DMS53 treated with DMSO at 0.1 percent for 48 hours (cell line): ENCODE measurements at regions not wholly inside any gene's neighbourhood (a gene's known extent, or its start where the extent isn't known, plus 50 kb on each side); places are given as distances from the start of the nearest gene placed in this dataset.
"Not testable (repeated sequence)": the region's sequence is repeated elsewhere in the genome, so short reads cannot be mapped to it uniquely, and the experiment has no call there.

Experiments
- DNase-seq: peaks from one replicate; lab custom pipeline; 2025; ENCODE audit not compliant: unreplicated experiment; lab: John Stamatoyannopoulos, UW

DNA sequence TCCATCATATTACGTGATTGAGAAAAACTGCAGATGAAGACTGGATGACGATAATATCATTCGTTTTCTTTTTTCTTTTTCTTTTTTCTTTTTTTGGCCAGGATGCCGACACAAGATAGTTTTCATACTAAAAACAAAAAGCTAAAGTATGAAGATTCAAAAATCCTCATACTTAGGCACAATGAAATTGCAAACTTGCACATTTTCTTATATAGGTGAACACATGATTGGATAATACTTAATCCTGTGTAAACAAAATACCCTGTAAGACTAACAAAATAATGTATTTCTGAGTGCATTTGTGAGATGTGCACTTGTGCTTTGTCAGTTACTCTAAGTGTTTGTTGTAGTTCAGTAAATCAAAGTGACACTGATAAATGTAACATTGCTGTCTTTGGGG lies 568.9 kb downstream of the ANKRD50 start:
- no peak for DNase-seq

DNA sequence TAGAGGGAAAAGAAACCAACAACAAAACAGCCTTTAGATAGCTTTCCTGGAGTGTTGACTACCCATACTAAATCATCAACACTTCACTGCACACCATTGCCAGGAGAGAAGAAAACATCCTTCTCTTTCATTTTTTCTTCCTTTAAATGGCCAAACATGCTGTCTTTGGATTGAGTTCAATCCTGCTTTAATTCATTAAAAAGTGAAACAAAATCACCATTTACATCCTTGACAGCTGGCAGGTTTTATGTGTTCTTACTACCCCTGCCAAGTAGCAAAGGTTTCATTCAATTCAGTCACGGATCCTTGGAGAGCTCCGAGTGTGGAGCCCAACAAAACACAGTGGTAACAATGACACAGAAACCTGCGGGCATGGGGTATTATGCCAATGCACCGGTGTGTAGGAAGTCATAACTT lies 568.3 kb downstream of the ANKRD50 start:
- DNase-seq, result no peak

DNA sequence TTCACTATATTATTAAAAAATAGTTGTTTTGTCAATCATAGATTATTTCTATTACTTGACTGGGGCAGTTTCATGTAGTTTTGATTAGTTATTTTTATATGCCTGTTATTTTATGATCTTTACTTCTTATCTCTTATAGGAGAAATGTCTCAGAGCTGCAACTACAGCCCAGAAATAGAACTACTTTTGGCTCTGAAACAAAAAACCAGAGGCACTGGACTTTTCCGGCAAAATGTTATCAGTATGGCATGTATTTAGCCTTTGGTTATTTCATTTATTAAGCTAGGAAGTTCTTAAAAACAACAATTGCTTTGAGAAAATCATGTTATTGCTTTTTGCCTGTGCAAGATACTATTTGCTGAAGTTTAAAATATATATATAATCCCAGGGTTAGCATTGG lies 566.5 kb downstream of the ANKRD50 start:
- no peak for DNase-seq

DNA sequence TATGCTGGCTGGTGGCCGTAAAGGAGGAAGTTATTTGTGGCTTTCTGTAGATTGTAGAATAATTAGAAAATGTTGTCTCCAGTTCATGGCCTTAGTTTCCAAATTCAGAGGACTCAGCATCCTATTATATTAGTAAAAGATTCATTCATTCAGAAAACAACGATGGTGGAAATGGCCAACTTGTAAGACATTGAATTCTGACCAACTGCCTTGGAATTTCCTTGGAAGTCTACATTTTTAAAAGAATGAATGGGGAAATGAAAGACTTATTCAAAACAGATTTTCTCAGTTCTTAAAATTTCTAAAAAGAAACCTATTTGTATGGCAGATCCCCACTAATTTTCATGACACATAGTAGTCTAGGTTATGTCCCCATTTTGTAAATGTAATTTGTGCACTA lies 561.5 kb downstream of the ANKRD50 start:
- DNase-seq, result no peak

DNA sequence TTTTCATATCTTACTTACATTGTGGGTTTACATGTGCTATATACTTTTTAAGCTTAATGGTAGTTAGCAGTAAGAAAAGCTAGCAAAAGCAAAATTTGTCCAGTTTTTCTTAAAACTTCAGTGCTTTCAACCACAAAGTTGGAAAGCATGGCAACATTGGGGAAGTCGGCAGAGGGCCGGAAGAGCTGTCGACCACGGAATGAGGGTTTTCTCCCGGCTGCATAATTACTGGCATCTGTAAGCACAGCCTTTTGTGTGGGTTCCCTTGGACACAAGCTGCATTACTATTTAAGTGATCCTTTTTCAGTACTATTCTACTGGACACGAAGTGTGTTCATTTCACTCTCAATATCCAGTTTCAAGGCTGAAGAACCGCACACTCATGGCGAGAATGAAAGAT lies 560.4 kb downstream of the ANKRD50 start:
- no peak for DNase-seq

DNA sequence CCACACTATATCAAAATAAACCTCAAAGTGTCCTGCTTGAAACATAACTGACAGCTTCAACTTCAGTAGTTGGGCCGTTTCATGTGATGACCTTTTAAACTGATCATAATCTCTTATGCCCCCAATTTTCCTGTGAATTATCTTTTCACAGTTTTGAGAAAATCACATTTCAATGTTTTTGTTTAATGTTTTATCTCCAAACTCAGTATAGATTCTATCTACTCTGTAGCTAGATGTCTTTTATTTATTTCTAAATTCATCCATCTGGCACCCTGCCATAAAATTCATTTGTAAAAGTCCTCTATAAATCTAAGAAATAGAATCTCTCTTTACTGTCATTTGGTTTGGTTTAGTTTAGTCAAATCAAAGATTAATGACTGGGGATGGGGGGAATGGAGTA lies 557.3 kb downstream of the ANKRD50 start:
- DNase-seq, result no peak

DNA sequence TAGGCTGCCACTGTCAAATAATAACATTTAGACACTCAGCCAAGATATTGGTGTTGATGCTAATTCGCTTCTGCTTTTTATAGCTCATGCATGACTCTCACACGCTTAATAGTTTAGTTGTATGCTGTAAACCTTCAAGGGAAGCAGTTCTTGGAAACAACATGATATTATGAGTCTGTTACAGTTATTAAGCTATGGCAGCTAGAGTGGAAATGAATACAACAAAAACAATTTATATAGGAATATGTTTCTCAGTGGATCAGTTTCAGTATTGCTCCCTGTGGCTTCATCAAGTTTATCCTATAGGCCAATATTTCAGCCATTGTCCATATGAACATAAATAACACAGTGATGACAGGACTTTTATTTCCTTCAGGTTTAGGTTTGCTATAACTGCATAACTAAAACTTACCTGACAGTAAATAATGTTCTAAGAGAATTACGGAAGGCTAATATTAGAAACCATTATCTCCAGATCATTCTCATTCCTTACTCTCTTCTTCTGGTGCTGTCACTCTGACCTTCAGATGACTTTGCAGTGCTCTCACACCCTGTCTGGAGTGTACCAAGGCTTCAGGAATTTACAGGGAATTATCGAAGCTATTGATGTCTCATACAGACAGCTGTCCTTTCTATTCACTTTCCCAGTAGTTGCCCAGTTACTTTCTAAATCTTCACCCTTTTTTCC lies 555.0 kb downstream of the ANKRD50 start:
- no peak for DNase-seq

DNA sequence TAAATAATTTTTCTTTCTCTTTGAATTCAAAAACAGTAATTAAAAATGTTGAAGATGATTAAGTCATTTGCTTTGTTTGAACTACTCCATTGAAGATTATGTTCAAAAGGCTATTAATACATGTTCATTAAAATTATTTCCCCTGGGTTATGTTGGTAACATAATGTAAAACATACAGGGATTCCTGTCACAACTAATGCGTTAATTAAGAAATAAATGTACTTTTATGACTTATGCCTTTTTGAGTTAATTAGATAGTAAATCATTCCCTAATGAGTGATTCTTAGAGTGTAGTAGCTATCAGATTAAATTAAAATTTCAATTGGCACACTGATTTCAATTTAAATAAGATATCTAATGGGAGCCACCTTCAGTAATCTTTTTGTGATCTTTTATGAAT lies 549.1 kb downstream of the ANKRD50 start:
- no peak for DNase-seq

DNA sequence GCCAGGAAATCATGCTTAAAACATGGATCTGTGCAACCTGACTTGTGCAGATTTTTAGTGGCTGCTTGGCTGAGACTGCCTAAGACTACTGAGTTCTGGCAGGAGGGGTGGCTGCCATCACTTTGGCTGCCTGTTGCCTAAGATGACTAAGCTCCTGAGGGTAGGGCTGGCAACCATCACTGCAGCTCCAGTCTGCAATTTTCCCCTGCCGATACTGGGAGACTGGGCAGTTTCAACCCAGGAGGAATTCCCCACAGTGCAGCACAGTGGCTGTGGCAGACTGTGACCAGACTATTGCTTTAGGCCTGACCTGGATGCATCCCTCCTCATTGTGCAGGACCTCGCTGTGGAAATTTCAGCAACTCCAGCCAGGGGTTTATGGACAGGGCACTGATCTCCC lies 544.9 kb downstream of the ANKRD50 start:
- DNase-seq, result no peak

DNA sequence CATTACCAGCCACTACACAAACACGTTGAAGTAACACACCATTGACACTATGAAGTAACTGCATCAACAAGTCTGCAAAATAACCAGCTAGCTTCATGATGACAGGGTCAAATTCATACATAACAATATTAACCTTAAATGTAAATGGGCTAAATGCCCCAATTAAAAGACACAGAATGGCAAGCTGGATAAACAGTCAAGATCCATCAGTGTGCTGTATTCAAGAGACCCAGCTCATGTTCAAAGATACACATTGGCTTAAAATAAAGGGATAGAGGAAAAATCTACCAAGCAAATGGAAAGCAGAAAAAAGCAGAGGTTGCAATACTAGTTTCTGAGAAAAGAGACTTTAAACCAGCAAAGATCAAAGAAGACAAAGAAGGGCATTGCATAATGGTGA lies 543.0 kb downstream of the ANKRD50 start:
- not testable (repeated sequence) for DNase-seq

DNA sequence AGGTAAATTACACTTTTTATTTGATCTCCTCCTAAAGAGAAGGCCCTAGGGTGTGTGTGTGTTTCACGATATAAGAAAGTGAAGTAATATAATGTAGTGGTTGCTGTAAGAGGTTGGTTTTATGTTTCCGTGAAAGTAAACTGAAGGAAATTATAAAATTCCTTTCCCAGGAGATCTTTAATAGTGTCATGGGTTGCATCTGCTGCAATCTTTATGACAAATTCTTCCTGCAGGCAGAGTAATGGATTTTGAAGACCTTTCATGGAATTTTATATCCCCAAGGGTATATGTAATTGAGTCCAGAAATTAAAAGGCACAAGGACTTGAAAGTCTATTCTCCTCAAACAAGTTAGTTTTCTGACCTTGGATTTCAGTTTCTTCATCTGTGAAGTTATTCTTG lies 538.6 kb downstream of the ANKRD50 start:
- DNase-seq, result no peak

DNA sequence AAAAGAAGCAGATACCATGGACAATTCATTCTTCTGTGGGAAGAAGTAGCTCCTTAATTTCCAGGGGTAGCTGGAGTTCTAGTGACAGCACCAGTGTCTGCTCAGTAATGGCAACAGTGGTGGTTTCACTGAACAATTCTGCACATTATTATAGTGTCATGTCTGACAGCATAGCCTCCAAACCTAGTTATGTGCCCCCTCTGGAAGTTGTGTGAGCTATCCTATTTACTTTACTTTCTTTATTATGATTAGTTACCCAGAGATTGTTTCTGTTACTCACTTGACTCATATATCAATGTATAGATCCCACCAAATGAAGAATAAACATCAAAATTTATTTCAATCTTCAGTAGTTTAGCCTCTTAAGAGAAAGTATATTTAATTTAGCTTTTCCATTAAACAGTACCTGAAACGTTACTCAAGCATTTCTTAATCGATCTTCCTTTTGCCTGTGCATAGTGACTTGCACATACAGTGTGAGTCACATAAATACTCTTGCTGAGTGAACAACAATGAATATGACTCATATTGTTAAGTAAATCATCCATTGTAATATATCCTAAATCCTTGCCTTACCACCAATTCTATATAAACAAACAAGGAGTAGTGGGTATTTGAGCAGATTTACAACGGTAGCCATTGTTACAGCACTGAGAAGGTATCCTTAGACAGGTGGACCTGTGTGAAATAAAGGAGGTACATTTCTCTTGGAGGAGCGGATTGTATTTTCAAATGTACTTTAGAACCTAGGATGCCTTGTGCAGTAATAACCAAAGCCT lies 534.7 kb downstream of the ANKRD50 start:
- DNase-seq, result peak; percentile 49

DNA sequence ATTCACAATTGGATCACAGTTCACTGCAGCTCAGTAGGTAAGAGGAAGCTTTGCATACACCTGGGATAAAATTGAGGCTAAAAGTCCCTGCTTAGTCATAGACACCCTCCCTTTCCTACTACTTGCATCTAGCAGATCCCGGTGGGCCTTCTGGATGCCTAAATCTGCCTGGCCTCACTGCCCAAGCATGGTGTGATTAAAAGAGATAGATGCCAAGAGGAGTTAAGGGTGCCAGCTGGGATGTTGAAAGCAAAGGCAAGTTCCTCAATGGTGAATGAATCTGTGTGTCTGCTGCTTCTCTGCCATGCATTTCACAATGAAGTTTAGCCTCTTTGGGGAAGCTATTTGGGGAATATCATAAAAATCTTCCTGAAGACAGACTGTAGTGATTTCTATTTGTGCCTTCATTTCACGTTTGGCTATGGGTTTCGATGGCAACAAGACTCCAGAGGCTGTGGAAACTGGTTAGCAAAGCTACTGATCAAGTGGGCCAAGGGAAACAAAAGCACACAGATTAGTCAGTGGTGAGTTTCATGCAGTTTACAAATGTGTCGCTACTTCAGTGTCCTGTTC lies 534.0 kb downstream of the ANKRD50 start:
- DNase-seq, result no peak

DNA sequence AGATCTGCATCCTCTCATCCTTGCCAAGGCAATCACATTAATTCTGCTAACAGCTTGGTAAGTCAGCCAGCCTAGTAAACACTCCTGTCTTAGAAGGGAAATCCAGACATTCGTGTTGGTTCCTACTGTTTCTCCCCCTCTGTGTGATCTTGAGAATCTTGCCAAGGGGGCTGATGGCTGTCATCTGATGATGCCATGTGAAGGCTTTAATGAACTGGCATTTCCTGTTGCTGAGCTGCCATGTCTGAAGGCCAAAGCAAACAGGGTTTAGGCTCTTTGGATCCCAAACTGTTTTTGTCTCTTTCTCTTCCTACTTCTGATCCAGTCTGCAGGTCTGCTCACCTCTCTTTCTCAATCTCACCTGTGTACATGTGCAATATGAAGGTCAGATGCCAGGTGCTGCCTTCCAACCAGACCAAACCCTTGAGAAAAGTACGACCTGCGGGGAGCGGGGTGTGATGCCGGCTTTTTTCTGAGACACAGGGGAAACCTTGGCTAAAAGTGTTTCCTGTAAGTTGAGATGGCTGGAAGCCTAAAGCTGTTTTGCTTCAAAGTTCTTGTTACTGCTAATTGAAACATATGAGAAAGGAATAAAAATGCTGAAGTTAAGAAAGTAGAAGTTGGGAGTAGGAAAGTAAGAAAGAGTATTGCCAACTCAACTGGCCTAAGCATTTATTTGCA lies 532.9 kb downstream of the ANKRD50 start:
- DNase-seq, result no peak

DNA sequence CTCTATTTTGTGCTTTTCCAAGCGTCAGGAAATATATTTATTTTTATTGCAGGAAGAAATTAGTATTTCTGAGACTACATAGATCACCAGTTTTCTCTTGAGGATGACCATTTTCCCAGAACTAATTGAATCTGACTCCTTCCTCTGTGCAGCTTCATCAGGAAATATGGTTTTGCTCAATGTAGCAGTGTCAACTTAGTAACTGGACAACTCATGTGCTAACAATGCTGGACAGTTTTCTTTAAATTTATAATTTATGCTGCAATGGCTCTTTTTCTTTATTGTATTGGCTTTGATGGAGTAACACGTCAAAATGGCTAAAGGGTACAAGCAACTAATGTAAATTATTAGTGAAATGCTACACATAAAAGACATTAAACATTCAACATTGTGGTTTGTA lies 531.5 kb downstream of the ANKRD50 start:
- no peak for DNase-seq

DNA sequence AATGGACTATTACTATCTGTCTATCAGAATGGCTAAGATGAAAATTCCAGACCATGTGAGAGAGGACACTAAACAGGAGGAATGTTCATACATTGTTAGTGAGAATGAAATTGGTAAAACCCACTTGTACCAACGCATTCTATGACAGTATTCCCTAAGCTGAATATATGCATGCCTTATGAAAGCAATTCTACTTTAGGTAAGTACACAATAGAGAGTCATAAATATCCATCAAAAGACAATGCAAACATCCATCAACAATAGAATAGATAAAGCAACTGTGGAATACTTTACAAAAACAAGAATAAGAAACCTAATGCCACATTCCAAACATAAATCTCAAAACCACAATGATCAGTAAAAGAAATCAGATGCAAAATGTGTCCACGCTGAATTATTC lies 529.3 kb downstream of the ANKRD50 start:
- DNase-seq, result no peak

DNA sequence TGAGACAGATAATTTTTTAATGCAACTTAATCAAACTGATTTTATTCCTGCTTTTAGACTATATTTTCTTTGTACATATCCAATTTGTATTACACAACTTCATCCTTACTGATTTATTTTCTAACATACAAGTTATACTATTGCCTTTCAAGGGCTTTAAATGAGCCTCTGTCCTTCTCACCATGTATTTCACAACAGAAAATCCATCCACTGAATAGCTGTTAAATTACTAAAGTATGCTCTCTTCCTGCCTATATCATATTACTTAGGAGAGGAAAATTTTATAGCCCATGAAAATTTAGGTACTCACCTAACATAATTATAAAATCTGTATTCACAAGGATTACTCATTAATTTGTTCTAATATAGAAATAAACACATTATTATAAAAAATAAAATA lies 528.6 kb downstream of the ANKRD50 start:
- DNase-seq, result no peak

DNA sequence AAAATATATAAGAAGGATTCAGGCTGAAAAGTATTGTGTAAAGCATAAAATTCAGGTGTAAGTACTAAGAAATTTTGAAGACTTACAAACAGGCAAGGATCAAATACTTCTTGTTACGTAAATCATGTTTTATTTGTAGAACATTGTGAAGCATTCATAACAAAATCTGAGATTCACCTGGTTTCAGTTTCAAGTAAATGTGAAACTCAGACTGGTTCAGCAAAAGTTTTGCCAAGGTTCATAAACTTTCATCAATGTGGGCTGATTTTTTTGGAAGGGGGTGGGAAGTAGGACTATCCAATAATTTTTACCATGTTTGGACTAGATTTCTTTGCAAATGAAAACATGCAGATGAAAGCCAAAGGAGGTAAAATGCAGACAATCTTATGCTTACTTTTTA lies 527.7 kb downstream of the ANKRD50 start:
- DNase-seq, result no peak

DNA sequence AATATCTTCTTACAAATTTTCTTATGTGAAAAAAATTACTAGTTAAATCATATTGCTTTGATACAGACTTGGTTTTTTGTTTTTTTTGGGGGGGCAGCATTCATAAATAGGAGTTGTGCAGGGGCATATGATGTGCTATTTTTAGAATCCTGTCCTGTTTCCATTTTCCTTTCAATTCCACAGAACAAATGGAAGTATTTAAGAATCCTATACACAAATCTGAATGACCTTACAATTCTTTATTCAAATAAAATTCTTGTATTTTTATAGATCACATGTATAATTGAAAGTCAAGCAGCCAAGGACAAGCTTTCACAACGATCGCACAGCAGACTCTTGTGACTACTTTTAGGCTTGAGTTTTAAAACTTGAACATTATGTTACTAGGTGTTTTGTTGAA lies 523.9 kb downstream of the ANKRD50 start:
- no peak for DNase-seq

DNA sequence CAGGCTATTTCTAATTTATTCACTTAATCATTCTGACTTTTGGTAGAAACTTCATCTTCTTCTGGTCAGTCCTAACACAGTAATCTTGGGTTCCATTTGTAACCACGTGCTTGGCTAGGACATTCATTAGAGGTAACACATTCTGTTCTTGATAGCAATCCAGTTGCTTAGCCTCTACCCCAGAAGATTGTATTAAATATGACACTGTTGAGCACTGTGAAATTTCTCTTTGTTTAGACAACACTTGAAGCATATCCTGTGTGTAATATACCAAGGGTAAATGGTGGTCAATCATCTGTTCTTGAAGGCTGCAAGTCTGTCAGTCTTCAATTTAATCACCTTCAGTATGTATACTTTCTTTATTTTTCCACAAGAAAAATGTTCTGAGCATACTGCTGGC lies 523.0 kb downstream of the ANKRD50 start:
- DNase-seq, result peak; percentile 5

DNA sequence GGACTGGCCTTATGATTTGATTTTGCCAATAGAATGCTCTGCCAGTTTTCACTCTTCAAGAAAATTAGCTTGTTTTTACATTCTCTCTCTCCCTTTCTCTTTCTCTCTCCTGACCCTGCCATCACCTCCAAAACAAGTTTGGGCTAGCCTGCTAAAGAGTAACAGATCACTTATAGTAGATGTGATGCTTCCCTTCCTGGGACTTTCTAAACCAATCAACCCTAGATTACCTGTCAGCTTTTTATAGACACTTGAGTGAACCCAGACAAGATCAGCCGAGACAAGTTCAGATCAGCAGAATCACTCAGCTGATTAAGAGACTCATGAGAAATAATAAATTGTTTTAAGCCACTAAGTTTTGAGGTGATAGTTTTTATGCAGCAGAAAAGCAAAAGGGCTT lies 521.2 kb downstream of the ANKRD50 start:
- DNase-seq, result no peak

DNA sequence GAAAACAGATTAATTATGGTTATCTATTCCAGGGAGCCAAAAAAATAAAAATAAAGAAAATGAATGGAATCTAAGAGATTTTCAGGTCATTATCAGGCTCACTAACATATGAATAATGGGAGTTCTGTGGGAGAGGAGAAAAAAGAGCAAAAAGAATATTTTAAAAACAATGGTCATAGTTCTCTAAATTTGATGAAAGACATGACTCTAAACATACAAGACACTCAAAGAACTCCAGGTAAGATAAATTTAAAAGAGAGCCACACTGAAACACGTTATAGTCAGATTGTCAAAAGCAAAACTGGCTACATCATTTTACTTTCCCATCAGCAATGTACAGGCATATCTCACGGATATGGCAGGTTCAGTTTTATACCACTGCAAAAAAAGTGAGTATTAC lies 520.0 kb downstream of the ANKRD50 start:
- no peak for DNase-seq
